ENCODE measurements at regions not wholly inside any gene's neighbourhood (a gene's known extent, or its start where the extent isn't known, plus 50 kb on each side); places are given as distances from the start of the nearest gene placed in this dataset.

- H3K27ac ChIP-seq: no peak overlapping the region
- no peaks in the 10 kb centered on the region for H3K36me3 ChIP-seq
- no peak for TF ChIP-seq CTCF (IDR thresholded peaks at IDR 0.05)
- H3K4me3 ChIP-seq: no peak overlapping the region
- H3K4me1 ChIP-seq: no peaks in the 10 kb centered on the region
- no peak for DNase-seq (ENCODE audit: low spot score)
- no peaks in the 10 kb centered on the region for H3K9me3 ChIP-seq
- H3K27me3 ChIP-seq: no peaks in the 10 kb centered on the region
These were observed 172.9 kb upstream of the CPHXL start for GRCh38 chr16:75899163-75899562.

- H3K27ac ChIP-seq: no peak overlapping the region
- DNase-seq (ENCODE audit: low spot score): no peak
- H3K9me3 ChIP-seq: no peaks in the 10 kb centered on the region
- H3K36me3 ChIP-seq: no peaks in the 10 kb centered on the region
- no peaks in the 10 kb centered on the region for H3K4me1 ChIP-seq
- H3K27me3 ChIP-seq: no peaks in the 10 kb centered on the region
- no peak overlapping the region for H3K4me3 ChIP-seq
- no peak for TF ChIP-seq CTCF (IDR thresholded peaks at IDR 0.05)
These were observed 182.2 kb upstream of the CPHXL start for GRCh38 chr16:75908331-75909117.

GRCh38 chr16:75909746-75910145, 183.5 kb upstream of the CPHXL start:
- H3K27me3 ChIP-seq: no peaks in the 10 kb centered on the region
- H3K36me3 ChIP-seq: no peaks in the 10 kb centered on the region
- no peak overlapping the region for H3K4me3 ChIP-seq
- no peaks in the 10 kb centered on the region for H3K9me3 ChIP-seq
- no peak overlapping the region for H3K27ac ChIP-seq
- H3K4me1 ChIP-seq: no peaks in the 10 kb centered on the region
- TF ChIP-seq CTCF (IDR thresholded peaks at IDR 0.05): no peak
- DNase-seq (ENCODE audit: low spot score): no peak

GRCh38 chr16:75911896-75912295, 185.6 kb upstream of the CPHXL start:
- Histone ChIP-seq H3K36me3 (no peaks in the 10 kb centered on the region), H3K4me3 (no peak overlapping the region), H3K27ac (no peak overlapping the region), H3K9me3 (no peaks in the 10 kb centered on the region), H3K27me3 (no peaks in the 10 kb centered on the region), H3K4me1 (no peaks in the 10 kb centered on the region)
- TF ChIP-seq CTCF (IDR thresholded peaks at IDR 0.05): no peak
- no peak for DNase-seq (ENCODE audit: low spot score)

GRCh38 chr16:75913958-75914357, 187.7 kb upstream of the CPHXL start:
- DNase-seq (ENCODE audit: low spot score): no peak
- H3K27me3 ChIP-seq: no peaks in the 10 kb centered on the region
- no peaks in the 10 kb centered on the region for H3K4me1 ChIP-seq
- no peak overlapping the region for H3K4me3 ChIP-seq
- no peaks in the 10 kb centered on the region for H3K9me3 ChIP-seq
- no peak overlapping the region for H3K27ac ChIP-seq
- no peaks in the 10 kb centered on the region for H3K36me3 ChIP-seq
- no peak for TF ChIP-seq CTCF (IDR thresholded peaks at IDR 0.05)

- Histone ChIP-seq H3K9me3 (no peaks in the 10 kb centered on the region), H3K36me3 (no peaks in the 10 kb centered on the region), H3K27me3 (no peaks in the 10 kb centered on the region), H3K4me3 (no peak overlapping the region), H3K4me1 (no peaks in the 10 kb centered on the region), H3K27ac (no peak overlapping the region)
- TF ChIP-seq CTCF (IDR thresholded peaks at IDR 0.05): no peak
- no peak for DNase-seq (ENCODE audit: low spot score)
These were observed 190.2 kb upstream of the CPHXL start for GRCh38 chr16:75916451-75916850.
